ENCODE measurements at regions not wholly inside any gene's neighbourhood (a gene's known extent, or its start where the extent isn't known, plus 50 kb on each side); places are given as distances from the start of the nearest gene placed in this dataset.
A peak's percentile ranks its signal among the peaks of the same experiment; 100 is the strongest.

GRCh38 chr11:121886005-121886734 is 229.8 kb downstream of the BLID start:
- Histone ChIP-seq H3K9me3 (no peaks in the 10 kb centered on the region), H3K27ac (no peak overlapping the region), H3K27me3 (no peaks in the 10 kb centered on the region)

GRCh38 chr11:121884626-121885025 is 231.4 kb downstream of the BLID start:
- 95 to 96% methylated on average over 2 of the region's 2 CpGs for WGBS, 2 donors
- DNase-seq: no peak
- Histone ChIP-seq H3K4me1 (no peaks in the 10 kb centered on the region), H3K4me3 (replicated peaks in 1 of 3) (no peak overlapping the region), H3K9me3 (no peaks in the 10 kb centered on the region), H3K36me3 (no peaks in the 10 kb centered on the region), H3K27ac (no peak overlapping the region), H3K27me3 (no peaks in the 10 kb centered on the region)
- TF ChIP-seq CTCF (IDR thresholded peaks at IDR 0.05) (no peak), POLR2A (IDR thresholded peaks at IDR 0.05) (no peak)
- intact Hi-C loops (cut with DNase I): no loop called here

More at GRCh38 chr11:121886005-121886734, 229.8 kb downstream of the BLID start:
- Histone ChIP-seq H3K36me3 (no peaks in the 10 kb centered on the region), H3K4me1 (no peaks in the 10 kb centered on the region), H3K4me3 (replicated peaks in 1 of 3) (no peak overlapping the region)
- TF ChIP-seq CTCF (IDR thresholded peaks at IDR 0.05) (no peak), POLR2A (IDR thresholded peaks at IDR 0.05) (no peak)
- whole genome bisulfite sequencing, 2 donors: 54 to 56% methylated on average over 8 of the region's 8 CpGs
- peak; percentile 32 to 38 for DNase-seq
- intact Hi-C loops (cut with DNase I): no loop called here

- H3K36me3 ChIP-seq: no peaks in the 10 kb centered on the region
- no peak for DNase-seq
- TF ChIP-seq CTCF (IDR thresholded peaks at IDR 0.05): no peak
- no peak for TF ChIP-seq POLR2A (IDR thresholded peaks at IDR 0.05)
- intact Hi-C loops (cut with DNase I): no loop called here
- WGBS, 2 donors: 93 to 94% methylated on average over 4 of the region's 4 CpGs
- no peaks in the 10 kb centered on the region for H3K27me3 ChIP-seq
- no peak overlapping the region for H3K27ac ChIP-seq
- H3K9me3 ChIP-seq: no peaks in the 10 kb centered on the region
- no peak overlapping the region for H3K4me3 ChIP-seq (replicated peaks in 1 of 3)
- no peaks in the 10 kb centered on the region for H3K4me1 ChIP-seq
Observed at GRCh38 chr11:121881806-121882205, 234.2 kb downstream of the BLID start.

GRCh38 chr11:121877152-121877551 is 238.9 kb downstream of the BLID start:
- intact Hi-C loops (cut with DNase I): no loop called here
- H3K27me3 ChIP-seq: no peaks in the 10 kb centered on the region
- TF ChIP-seq POLR2A (IDR thresholded peaks at IDR 0.05): no peak
- no peak for TF ChIP-seq CTCF (IDR thresholded peaks at IDR 0.05)
- no peaks in the 10 kb centered on the region for H3K4me1 ChIP-seq
- no peak overlapping the region for H3K27ac ChIP-seq
- H3K36me3 ChIP-seq: no peaks in the 10 kb centered on the region
- 86 to 87% methylated on average over 6 of the region's 6 CpGs for WGBS, 2 donors
- no peak overlapping the region for H3K4me3 ChIP-seq (replicated peaks in 1 of 3)
- no peak for DNase-seq
- no peaks in the 10 kb centered on the region for H3K9me3 ChIP-seq

GRCh38 chr11:121873766-121874165 is 242.2 kb downstream of the BLID start:
- Histone ChIP-seq H3K27ac (no peak overlapping the region), H3K4me1 (no peaks in the 10 kb centered on the region), H3K4me3 (replicated peaks in 1 of 3) (no peak overlapping the region), H3K9me3 (no peaks in the 10 kb centered on the region), H3K27me3 (no peaks in the 10 kb centered on the region), H3K36me3 (no peaks in the 10 kb centered on the region)
- WGBS, 2 donors: 91 to 93% methylated on average over 4 of the region's 4 CpGs
- no peak for DNase-seq
- intact Hi-C loops (cut with DNase I): no loop called here
- TF ChIP-seq POLR2A (IDR thresholded peaks at IDR 0.05) (no peak), CTCF (IDR thresholded peaks at IDR 0.05) (no peak)

Data from thyroid gland (tissue), 4 donors.